WTC11 (cell line): ENCODE measurements at regions not wholly inside any gene's neighbourhood (a gene's known extent, or its start where the extent isn't known, plus 50 kb on each side); places are given as distances from the start of the nearest gene placed in this dataset.

Source experiments
- CBFB ChIP-seq: sonication (generic); formaldehyde crosslinking; IDR thresholded peaks from 2 replicates; pipeline ENCODE4 v1.8.1; 2022; ENCODE audit warnings: mild to moderate bottlenecking, low read depth, missing genetic modification reagents
- CREB1 ChIP-seq: sonication (generic); formaldehyde crosslinking; IDR thresholded peaks from 2 replicates; pipeline ENCODE4 v1.8.0; 2023; ENCODE audit warnings: mild to moderate bottlenecking, missing genetic modification reagents
- CTCF ChIP-seq: fragments of 200-600 bp; IDR thresholded peaks from 2 replicates; pipeline ENCODE4 v1.8.0; 2022; ENCODE audit warnings: antibody characterized with exemption
- E2F1 ChIP-seq: sonication (generic); formaldehyde crosslinking; IDR thresholded peaks from 2 replicates; pipeline ENCODE4 v1.8.0; 2022; ENCODE audit warnings: mild to moderate bottlenecking, missing genetic modification reagents
- E2F4 ChIP-seq: sonication (generic); formaldehyde crosslinking; IDR thresholded peaks from 2 replicates; pipeline ENCODE4 v1.8.1; 2022; ENCODE audit warnings: low read depth, mild to moderate bottlenecking, moderate library complexity, missing genetic modification reagents, borderline replicate concordance
- E2F5 ChIP-seq: sonication (generic); formaldehyde crosslinking; IDR thresholded peaks from 2 replicates; pipeline ENCODE4 v1.8.1; 2022; ENCODE audit warnings: mild to moderate bottlenecking, moderate library complexity, missing genetic modification reagents
- IRF2 ChIP-seq: sonication (generic); formaldehyde crosslinking; IDR thresholded peaks from 2 replicates; pipeline ENCODE4 v1.8.0; 2022; ENCODE audit warnings: low read depth, missing genetic modification reagents, borderline replicate concordance
- MAX ChIP-seq: sonication (generic); formaldehyde crosslinking; IDR thresholded peaks from 2 replicates; pipeline ENCODE4 v1.8.0; 2022; ENCODE audit warnings: mild to moderate bottlenecking, missing genetic modification reagents
- NR2C2 ChIP-seq: sonication (generic); formaldehyde crosslinking; IDR thresholded peaks from 2 replicates; pipeline ENCODE4 v1.8.0; 2022; ENCODE audit warnings: mild to moderate bottlenecking, missing genetic modification reagents
- SP1 ChIP-seq: sonication (generic); formaldehyde crosslinking; conservative IDR thresholded peaks from 2 replicates; pipeline ENCODE4 v1.8.1; 2022; ENCODE audit warnings: missing genetic modification reagents
- TF ChIP-seq, protein P1 (sequence below): sonication (generic); formaldehyde crosslinking; conservative IDR thresholded peaks from 2 replicates; pipeline ENCODE4 v1.8.1; 2022; ENCODE audit warnings: mild to moderate bottlenecking, missing genetic modification reagents

DNA sequence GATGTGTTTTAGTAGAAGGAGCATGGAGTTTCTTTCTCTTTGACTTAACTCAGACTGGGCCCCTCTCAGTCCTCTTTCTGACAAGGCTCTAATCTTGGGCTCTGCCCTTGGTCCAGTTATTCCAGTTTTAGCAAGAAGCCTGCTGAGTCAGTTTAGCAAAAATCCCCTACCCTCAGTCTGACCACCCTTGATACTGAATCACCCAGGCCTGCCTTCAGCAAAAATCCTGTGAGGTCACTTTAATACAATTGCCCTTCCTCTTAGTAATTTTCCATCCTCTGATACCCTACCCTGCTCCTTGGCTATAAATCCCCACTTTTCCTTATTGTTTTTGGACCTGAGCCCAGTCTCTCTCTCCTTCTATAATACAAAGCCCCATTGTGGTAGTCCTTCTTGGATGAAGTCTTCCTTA lies 326.7 kb upstream of the NOX3 start:
- TF ChIP-seq, protein P1, sequence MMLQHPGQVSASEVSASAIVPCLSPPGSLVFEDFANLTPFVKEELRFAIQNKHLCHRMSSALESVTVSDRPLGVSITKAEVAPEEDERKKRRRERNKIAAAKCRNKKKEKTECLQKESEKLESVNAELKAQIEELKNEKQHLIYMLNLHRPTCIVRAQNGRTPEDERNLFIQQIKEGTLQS (CRISPR knock-in tag) = no peak
- TF ChIP-seq CBFB (CRISPR knock-in tag) (no peak), CTCF (no peak), MAX (CRISPR knock-in tag) (no peak), E2F5 (no peak), SP1 (CRISPR knock-in tag) (no peak), NR2C2 (CRISPR knock-in tag) (no peak), E2F1 (CRISPR knock-in tag) (no peak), IRF2 (no peak), E2F4 (CRISPR knock-in tag) (no peak), CREB1 (CRISPR knock-in tag) (no peak)
